Lower leg skin (tissue), 3 donors: ENCODE measurements at regions not wholly inside any gene's neighbourhood (a gene's known extent, or its start where the extent isn't known, plus 50 kb on each side); places are given as distances from the start of the nearest gene placed in this dataset.

ENCODE experiments used
- CTCF ChIP-seq, 3 donors: fragments of 450-650 bp; IDR thresholded peaks; one replicate each; pipeline ENCODE4 v1.5.1; 2016; ENCODE audit warnings: antibody characterized with exemption in 3 of 3, mild to moderate bottlenecking in 3 of 3, moderate library complexity in 2 of 3
- POLR2A ChIP-seq, 2 donors: fragments of 450-650 bp; IDR thresholded peaks; one replicate each; pipeline ENCODE4 v1.6.1; 2016 to 2017; ENCODE audit warnings: antibody characterized with exemption in 2 of 2, mild to moderate bottlenecking in 1 of 2, moderate library complexity in 1 of 2

GRCh38 chr10:57948796-57949195 lies 318.9 kb downstream of the IPMK start:
- TF ChIP-seq CTCF (IDR thresholded peaks at IDR 0.05) (no peak), POLR2A (IDR thresholded peaks at IDR 0.05) (no peak)
